WTC11 (cell line): ENCODE measurements at regions not wholly inside any gene's neighbourhood (a gene's known extent, or its start where the extent isn't known, plus 50 kb on each side); places are given as distances from the start of the nearest gene placed in this dataset.

Experiments
- CTCF ChIP-seq: fragments of 200-600 bp; IDR thresholded peaks from 2 replicates; pipeline ENCODE4 v1.8.0; 2022; ENCODE audit warnings: antibody characterized with exemption
- NFYB ChIP-seq: sonication (generic); formaldehyde crosslinking; conservative IDR thresholded peaks from 2 replicates; pipeline ENCODE4 v1.8.0; 2022; ENCODE audit warnings: low read depth, missing genetic modification reagents

- TF ChIP-seq NFYB (CRISPR knock-in tag) (no peak), CTCF (no peak)
These were observed 282.0 kb downstream of the MYCN start for GRCh38 chr2:16222326-16222725.
